H9 (cell line): ENCODE measurements at regions not wholly inside any gene's neighbourhood (a gene's known extent, or its start where the extent isn't known, plus 50 kb on each side); places are given as distances from the start of the nearest gene placed in this dataset.

Source experiments
- DNase-seq: peaks from one replicate; pipeline ENCODE4 v3.0.0-alpha.2; 2017
- H2AFZ ChIP-seq: one replicate; pipeline ENCODE4 v1.6.1; 2013; ENCODE audit warnings: mild to moderate bottlenecking, low read length, control low read depth, moderate library complexity
- H2AK5ac ChIP-seq: 2 replicates; pipeline ENCODE4 v1.6.1; 2013; ENCODE audit warnings: low read length, control low read depth, mixed read lengths; ENCODE audit not compliant: insufficient read length
- H2BK120ac ChIP-seq: one replicate; pipeline ENCODE4 v1.6.1; 2013; ENCODE audit warnings: low read depth, mild to moderate bottlenecking, low read length, control low read depth, inconsistent platforms; ENCODE audit not compliant: poor library complexity, severe bottlenecking
- H2BK12ac ChIP-seq: 2 replicates; pipeline ENCODE4 v1.6.1; 2013; ENCODE audit warnings: low read length, control low read depth, mixed read lengths, low read depth; ENCODE audit not compliant: insufficient read length
- H2BK15ac ChIP-seq: 2 replicates; pipeline ENCODE4 v1.6.1; 2013; ENCODE audit warnings: low read depth, low read length, control low read depth
- H2BK20ac ChIP-seq: one replicate; pipeline ENCODE4 v1.6.1; 2013; ENCODE audit warnings: low read depth, mild to moderate bottlenecking, low read length, control low read depth, inconsistent platforms; ENCODE audit not compliant: poor library complexity, severe bottlenecking
- H2BK5ac ChIP-seq: 2 replicates; pipeline ENCODE4 v1.6.1; 2013; ENCODE audit warnings: low read length, control low read depth, mixed read lengths; ENCODE audit not compliant: insufficient read length
- H3K14ac ChIP-seq: 2 replicates; pipeline ENCODE4 v1.6.1; 2013; ENCODE audit warnings: low read length, control low read depth; ENCODE audit not compliant: insufficient read depth
- H3K18ac ChIP-seq: 2 replicates; pipeline ENCODE4 v1.6.1; 2013; ENCODE audit warnings: low read depth, mild to moderate bottlenecking, mixed read lengths, low read length, control low read depth; ENCODE audit not compliant: insufficient read length
- H3K23ac ChIP-seq: 2 replicates; pipeline ENCODE4 v1.6.1; 2013; ENCODE audit warnings: low read length, control low read depth, mixed read lengths, low read depth; ENCODE audit not compliant: insufficient read length
- H3K23me2 ChIP-seq: 2 replicates; pipeline ENCODE4 v1.6.1; 2013; ENCODE audit warnings: low read depth, mild to moderate bottlenecking, mixed read lengths, low read length, control low read depth; ENCODE audit not compliant: insufficient read length, poor library complexity, severe bottlenecking
- H3K27ac ChIP-seq: 2 replicates; pipeline ENCODE4 v1.5.1; 2013; ENCODE audit warnings: low read length, control low read depth, mixed read lengths, low read depth; ENCODE audit not compliant: insufficient read length
- H3K27me3 ChIP-seq: 2 replicates; pipeline ENCODE4 v1.6.1; 2013; ENCODE audit warnings: low read length, control low read depth, inconsistent platforms; ENCODE audit not compliant: insufficient read depth
- H3K4ac ChIP-seq: 2 replicates; pipeline ENCODE4 v1.6.1; 2013; ENCODE audit warnings: low read depth, mild to moderate bottlenecking, control low read depth, inconsistent platforms, low read length, moderate library complexity
- H3K4me1 ChIP-seq: 2 replicates; pipeline ENCODE4 v1.6.1; 2013; ENCODE audit warnings: low read length, control low read depth, inconsistent platforms; ENCODE audit not compliant: insufficient read depth
- H3K4me2 ChIP-seq: 2 replicates; pipeline ENCODE4 v1.6.1; 2013; ENCODE audit warnings: low read length, control low read depth, mixed read lengths; ENCODE audit not compliant: insufficient read length, insufficient read depth
- H3K56ac ChIP-seq: 2 replicates; pipeline ENCODE4 v1.6.1; 2013; ENCODE audit warnings: low read depth, mild to moderate bottlenecking, mixed read lengths, low read length, control low read depth; ENCODE audit not compliant: insufficient read length
- H3K79me1 ChIP-seq: 2 replicates; pipeline ENCODE4 v1.6.1; 2013; ENCODE audit warnings: low read depth, mild to moderate bottlenecking, moderate library complexity, low read length, control low read depth, inconsistent platforms; ENCODE audit not compliant: insufficient read depth, poor library complexity, severe bottlenecking
- H3K79me2 ChIP-seq: 2 replicates; pipeline ENCODE4 v1.6.1; 2013; ENCODE audit warnings: low read length, control low read depth, inconsistent platforms; ENCODE audit not compliant: insufficient read depth
- H3K9ac ChIP-seq: 2 replicates; pipeline ENCODE4 v1.6.1; 2013; ENCODE audit warnings: low read length, control low read depth, mixed read lengths; ENCODE audit not compliant: insufficient read length; ENCODE audit errors: extremely low read depth
- H3K9me3 ChIP-seq: one replicate; pipeline ENCODE4 v1.6.1; 2013; ENCODE audit warnings: low read depth, low read length, inconsistent platforms; ENCODE audit not compliant: control insufficient read depth
- H3T11ph ChIP-seq: one replicate; pipeline ENCODE4 v1.6.1; 2013; ENCODE audit warnings: mild to moderate bottlenecking, low read length, control low read depth, inconsistent platforms
- H4K20me1 ChIP-seq: one replicate; pipeline ENCODE4 v1.6.1; 2013; ENCODE audit not compliant: control insufficient read depth, insufficient read length, insufficient read depth
- H4K5ac ChIP-seq: 2 replicates; pipeline ENCODE4 v1.6.1; 2013; ENCODE audit warnings: low read depth, mild to moderate bottlenecking, mixed read lengths, low read length, control low read depth; ENCODE audit not compliant: insufficient read length
- H4K8ac ChIP-seq: replicated peaks from 2 replicates; pipeline ENCODE4 v1.6.1; 2013; ENCODE audit warnings: low read length, control low read depth, mixed read lengths, low read depth; ENCODE audit not compliant: insufficient read length
- H4K91ac ChIP-seq: 2 replicates; pipeline ENCODE4 v1.6.1; 2013; ENCODE audit warnings: low read depth, mild to moderate bottlenecking, moderate library complexity, mixed read lengths, low read length, control low read depth; ENCODE audit not compliant: insufficient read length
- H3K27ac Mint-ChIP-seq, 3 experiments: 2 replicates in 2 of 3; 3 replicates in 1 of 3; pipeline ENCODE4 v1.8.0; 2020 to 2021; ENCODE audit warnings: mixed read lengths in 3 of 3, mild to moderate bottlenecking in 1 of 3, moderate library complexity in 1 of 3
- H3K27me3 Mint-ChIP-seq: 2 replicates; pipeline ENCODE4 v1.8.0; 2021; ENCODE audit warnings: low read depth, mild to moderate bottlenecking, moderate library complexity, mixed read lengths
- H3K36me3 Mint-ChIP-seq, 3 experiments: 2 replicates in 2 of 3; 3 replicates in 1 of 3; pipeline ENCODE4 v1.8.0; 2020 to 2021; ENCODE audit warnings: low read depth in 3 of 3, mixed read lengths in 3 of 3; ENCODE audit not compliant: insufficient read depth in 1 of 3
- H3K4me1 Mint-ChIP-seq, 2 experiments: 2 replicates each; pipeline ENCODE4 v1.8.0; 2020; ENCODE audit warnings: mixed read lengths in 2 of 2
- H3K4me3 Mint-ChIP-seq, 2 experiments: 2 replicates in 1 of 2; 3 replicates in 1 of 2; pipeline ENCODE4 v1.8.0; 2020 to 2021; ENCODE audit warnings: mild to moderate bottlenecking in 2 of 2, mixed read lengths in 2 of 2, moderate library complexity in 1 of 2
- H3K9me3 Mint-ChIP-seq, 2 experiments: 2 replicates in 1 of 2; 3 replicates in 1 of 2; pipeline ENCODE4 v1.8.0; 2020; ENCODE audit warnings: mild to moderate bottlenecking in 2 of 2, mixed read lengths in 2 of 2, moderate library complexity in 1 of 2
- CTCF ChIP-seq: fragments of 200-600 bp; sonication (generic); conservative IDR thresholded peaks from 3 replicates; pipeline ENCODE4 v1.8.0; 2021; ENCODE audit warnings: antibody characterized with exemption, mild to moderate bottlenecking
- WGBS: extraction: QIAGEN DNeasy Blood & Tissue Kit; methylation state at CpG from one replicate; pipeline ENCODE4 v1.1.7; 2013; ENCODE audit warnings: missing lambda C conversion rate, low lambda C conversion rate, mixed read lengths; ENCODE audit not compliant: insufficient read length; ENCODE audit errors: extremely low coverage; 5-methylcytosine and 5-hydroxymethylcytosine counted together

GRCh38 chr6:93678841-93679454, 259.6 kb upstream of the EPHA7 start:
- no peak overlapping the region for H2AFZ ChIP-seq
- H3K4me2 ChIP-seq, result no peak overlapping the region

More at GRCh38 chr6:93678841-93679454, 259.6 kb upstream of the EPHA7 start:
- H4K20me1 ChIP-seq, result no peaks in the 10 kb centered on the region
- H3K9ac ChIP-seq, result no peak overlapping the region
- Mint-ChIP-seq H3K27me3 (no peaks in the 10 kb centered on the region), H3K27ac (no peak overlapping the region), H3K9me3 (no peaks in the 10 kb centered on the region; a peak in 2 of 5 replicates), H3K4me3 (no peak overlapping the region), H3K36me3 (no peaks in the 10 kb centered on the region), H3K4me1 (no peaks in the 10 kb centered on the region)
- H3K9me3 ChIP-seq, result no peaks in the 10 kb centered on the region
- no peak overlapping the region for H4K5ac ChIP-seq
- no peak overlapping the region for H2BK20ac ChIP-seq
- no peak for DNase-seq
- no peak for TF ChIP-seq CTCF
- WGBS, result no CpG with 5 or more reads among the region's 4 CpGs
- H3K14ac ChIP-seq, result no peak overlapping the region
- no peaks in the 10 kb centered on the region for H3K79me1 ChIP-seq
- no peak overlapping the region for H2BK5ac ChIP-seq
- H3K23ac ChIP-seq, result no peak overlapping the region
- H4K91ac ChIP-seq, result no peak overlapping the region
- no peak overlapping the region for H3T11ph ChIP-seq
- H3K27me3 ChIP-seq, result no peaks in the 10 kb centered on the region
- H3K23me2 ChIP-seq, result no peaks in the 10 kb centered on the region
- no peak overlapping the region for H3K27ac ChIP-seq
- H3K18ac ChIP-seq, result no peak overlapping the region
- H4K8ac ChIP-seq, result no peak overlapping the region
- no peak overlapping the region for H3K56ac ChIP-seq
- no peaks in the 10 kb centered on the region for H3K4me1 ChIP-seq
- H3K4ac ChIP-seq, result no peak overlapping the region
- H2BK15ac ChIP-seq, result no peak overlapping the region
- H3K79me2 ChIP-seq, result no peaks in the 10 kb centered on the region
- no peak overlapping the region for H2BK120ac ChIP-seq
- H2AK5ac ChIP-seq, result no peak overlapping the region
- H2BK12ac ChIP-seq, result no peak overlapping the region
